ENCODE measurements at regions not wholly inside any gene's neighbourhood (a gene's known extent, or its start where the extent isn't known, plus 50 kb on each side); places are given as distances from the start of the nearest gene placed in this dataset.

GRCh38 chr5:168086746-168087145 is 204.7 kb upstream of the WWC1 start:
- TF ChIP-seq, protein P1, sequence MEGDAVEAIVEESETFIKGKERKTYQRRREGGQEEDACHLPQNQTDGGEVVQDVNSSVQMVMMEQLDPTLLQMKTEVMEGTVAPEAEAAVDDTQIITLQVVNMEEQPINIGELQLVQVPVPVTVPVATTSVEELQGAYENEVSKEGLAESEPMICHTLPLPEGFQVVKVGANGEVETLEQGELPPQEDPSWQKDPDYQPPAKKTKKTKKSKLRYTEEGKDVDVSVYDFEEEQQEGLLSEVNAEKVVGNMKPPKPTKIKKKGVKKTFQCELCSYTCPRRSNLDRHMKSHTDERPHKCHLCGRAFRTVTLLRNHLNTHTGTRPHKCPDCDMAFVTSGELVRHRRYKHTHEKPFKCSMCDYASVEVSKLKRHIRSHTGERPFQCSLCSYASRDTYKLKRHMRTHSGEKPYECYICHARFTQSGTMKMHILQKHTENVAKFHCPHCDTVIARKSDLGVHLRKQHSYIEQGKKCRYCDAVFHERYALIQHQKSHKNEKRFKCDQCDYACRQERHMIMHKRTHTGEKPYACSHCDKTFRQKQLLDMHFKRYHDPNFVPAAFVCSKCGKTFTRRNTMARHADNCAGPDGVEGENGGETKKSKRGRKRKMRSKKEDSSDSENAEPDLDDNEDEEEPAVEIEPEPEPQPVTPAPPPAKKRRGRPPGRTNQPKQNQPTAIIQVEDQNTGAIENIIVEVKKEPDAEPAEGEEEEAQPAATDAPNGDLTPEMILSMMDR (IDR thresholded peaks at IDR 0.05): peak; percentile 34
- no peak for TF ChIP-seq ZFX (IDR thresholded peaks at IDR 0.05; ENCODE audit: borderline replicate concordance)
